Heart left ventricle (tissue), 13 donors: ENCODE measurements at regions not wholly inside any gene's neighbourhood (a gene's known extent, or its start where the extent isn't known, plus 50 kb on each side); places are given as distances from the start of the nearest gene placed in this dataset.

Experiments
- CTCF ChIP-seq, 12 donors: fragments of 200-600 bp; sonication (generic) in 4 of 12; IDR thresholded peaks; one replicate each; pipeline versions ENCODE4 v1.5.0 to v1.8.0; 2018 to 2022; ENCODE audit warnings: antibody characterized with exemption in 12 of 12, mild to moderate bottlenecking in 5 of 12
- POLR2A ChIP-seq, 2 donors: fragments of 450-650 bp; IDR thresholded peaks; one replicate each; pipeline ENCODE4 v1.6.1; 2017; ENCODE audit warnings: antibody characterized with exemption in 2 of 2, mild to moderate bottlenecking in 2 of 2, moderate library complexity in 2 of 2
- donor health status: ischemic (EF 13 %, LVEDD 7.1; RV severe dilation, severe dysfunction).
- donor health status: DM: no; HTN: yes; CAD: no.
- donor health status: DM: no; HTN: no; CAD: no.
- donor health status: ischemic (EF 25% LVEDD 6.9; RV normal size, moderate dysfunction).
- donor health status: ischemic (EF 25% LVEDD 5.7; RV mildly dilated, moderate dysfunction).
- donor health status: ischemic (EF 35%, LVEDD 5.7; RV mildly dilated, moderate dysfunction).
- donor health status: nonischemic (EF 11% LVEDD 7.7; RV severe dilation, severe dysfunction).
- donor health status: DM: yes; HTN: yes; CAD: no.
- donor health status: PGD.
- donor health status: ischemic (EF 29% LVEDD 5.4; RV normal size, mild dysfunction).
- donor health status: nonischemic (EF 23%, LVEDD 6.1; RV moderate dilation, normal function).

DNA sequence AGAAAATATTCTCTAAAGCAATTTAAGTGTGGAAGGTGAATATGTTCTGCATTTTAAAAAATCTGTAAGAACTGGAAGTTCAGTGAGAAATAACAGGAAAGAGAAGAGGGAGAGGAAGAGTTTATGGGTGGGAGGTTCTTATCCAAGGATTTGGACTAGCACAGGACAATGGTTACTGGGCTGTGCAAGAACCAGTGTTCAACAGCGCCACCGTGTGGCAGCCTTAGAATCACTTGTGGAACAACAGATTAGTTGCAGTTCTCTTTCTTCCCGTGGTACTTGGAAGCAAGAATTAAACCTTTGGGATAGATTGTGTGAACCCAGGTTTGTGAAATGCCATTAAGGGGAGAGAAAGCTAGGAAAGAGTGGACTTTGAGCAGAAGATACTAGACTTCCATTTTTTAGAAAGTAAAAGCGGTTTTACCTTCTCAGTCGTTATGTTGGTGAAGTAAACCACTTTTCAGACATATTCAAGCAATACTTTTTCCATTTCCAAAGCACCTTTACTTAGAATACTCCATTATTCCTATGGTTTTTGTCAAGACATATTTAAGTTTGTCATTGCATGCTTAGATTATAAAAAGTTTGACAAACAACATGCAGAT is 436.7 kb downstream of the RNF144B start:
- TF ChIP-seq CTCF (IDR thresholded peaks at IDR 0.05) (peak in 8 of 12 donors; percentile 20 to 41 (median 32)), POLR2A (IDR thresholded peaks at IDR 0.05) (no peak)
